ENCODE measurements at regions not wholly inside any gene's neighbourhood (a gene's known extent, or its start where the extent isn't known, plus 50 kb on each side); places are given as distances from the start of the nearest gene placed in this dataset.
"Not testable (repeated sequence)": the region's sequence is repeated elsewhere in the genome, so short reads cannot be mapped to it uniquely, and the experiment has no call there.

- Histone ChIP-seq H3F3A (ENCODE audit: insufficient read depth, low read length) (no peaks in the 10 kb centered on the region; the same call in 1 of the 2 replicates), H3K9me2 (replicated peaks; ENCODE audit: insufficient read depth, low read length) (no peaks in the 10 kb centered on the region), H3K4me2 (ENCODE audit: low read depth, low read length) (no peak overlapping the region), H4K20me1 (ENCODE audit: insufficient read depth, low read length) (no peaks in the 10 kb centered on the region), H3K27me3 (replicated peaks; ENCODE audit: insufficient read depth, low read length) (no peaks in the 10 kb centered on the region), H3K4me3 (ENCODE audit: low read length) (no peak overlapping the region), H3K4me1 (ENCODE audit: low read length) (peaks cover 10% of the 10 kb centered on the region), H3K79me2 (ENCODE audit: low read length) (no peaks in the 10 kb centered on the region), H3K27ac (ENCODE audit: low read length) (no peak overlapping the region), H3K36me3 (replicated peaks; ENCODE audit: insufficient read depth, low read length) (no peaks in the 10 kb centered on the region), H2AFZ (ENCODE audit: low read length) (no peak overlapping the region), H3K9ac (ENCODE audit: low read length) (no peak overlapping the region), H3K9me3 (replicated peaks; ENCODE audit: insufficient read depth, low read length) (no peaks in the 10 kb centered on the region)
- TF ChIP-seq EZH2phosphoT487 (IDR thresholded peaks at IDR 0.05; ENCODE audit: low read length) (no peak), EZH2 (optimal IDR thresholded peaks at IDR 0.05; ENCODE audit: low read depth, low read length) (no peak), CTCF (IDR thresholded peaks at IDR 0.05; ENCODE audit: low read length) (no peak)
- DNase-seq, result no peak
Observed at GRCh38 chrX:106479920-106480319, 131.9 kb upstream of the RADX start.

- H3K9me2 ChIP-seq (replicated peaks; ENCODE audit: insufficient read depth, low read length), result no peaks in the 10 kb centered on the region
- H3K9ac ChIP-seq (ENCODE audit: low read length), result no peak overlapping the region
- H3K36me3 ChIP-seq (replicated peaks; ENCODE audit: insufficient read depth, low read length), result no peaks in the 10 kb centered on the region
- H3K79me2 ChIP-seq (ENCODE audit: low read length), result no peaks in the 10 kb centered on the region
- H3K27ac ChIP-seq (ENCODE audit: low read length), result no peak overlapping the region
- H3K27me3 ChIP-seq (replicated peaks; ENCODE audit: insufficient read depth, low read length), result no peaks in the 10 kb centered on the region
- DNase-seq, result peak; percentile 59
- no peaks in the 10 kb centered on the region for H4K20me1 ChIP-seq (ENCODE audit: insufficient read depth, low read length)
- H2AFZ ChIP-seq (ENCODE audit: low read length), result no peak overlapping the region
- TF ChIP-seq EZH2phosphoT487 (IDR thresholded peaks at IDR 0.05; ENCODE audit: low read length) (no peak), EZH2 (optimal IDR thresholded peaks at IDR 0.05; ENCODE audit: low read depth, low read length) (no peak), CTCF (IDR thresholded peaks at IDR 0.05; ENCODE audit: low read length) (peak; percentile 78)
- H3F3A ChIP-seq (ENCODE audit: insufficient read depth, low read length), result no peaks in the 10 kb centered on the region; the same call in 1 of the 2 replicates
- no peak overlapping the region for H3K4me3 ChIP-seq (ENCODE audit: low read length)
- no peak overlapping the region for H3K4me2 ChIP-seq (ENCODE audit: low read depth, low read length)
- peaks cover 15% of the 10 kb centered on the region for H3K4me1 ChIP-seq (ENCODE audit: low read length)
- H3K9me3 ChIP-seq (replicated peaks; ENCODE audit: insufficient read depth, low read length), result no peaks in the 10 kb centered on the region
Observed at GRCh38 chrX:106481341-106481740, 130.4 kb upstream of the RADX start.

- peak overlapping the region; percentile 25; the same call in 1 of the 2 replicates for H3K27ac ChIP-seq (ENCODE audit: low read length)
Observed at GRCh38 chrX:106484233-106484632, 127.5 kb upstream of the RADX start.

GRCh38 chrX:106493210-106493816, 118.5 kb upstream of the RADX start:
- H3K79me2 ChIP-seq (ENCODE audit: low read length); H3K9me3 ChIP-seq (replicated peaks; ENCODE audit: insufficient read depth, low read length); H2AFZ ChIP-seq (ENCODE audit: low read length); H3K36me3 ChIP-seq (replicated peaks; ENCODE audit: insufficient read depth, low read length); H3K27me3 ChIP-seq (replicated peaks; ENCODE audit: insufficient read depth, low read length); H3K9me2 ChIP-seq (replicated peaks; ENCODE audit: insufficient read depth, low read length); H3K4me3 ChIP-seq (ENCODE audit: low read length); H3K4me2 ChIP-seq (ENCODE audit: low read depth, low read length); H3F3A ChIP-seq (ENCODE audit: insufficient read depth, low read length); H4K20me1 ChIP-seq (ENCODE audit: insufficient read depth, low read length); H3K4me1 ChIP-seq (ENCODE audit: low read length); H3K9ac ChIP-seq (ENCODE audit: low read length); H3K27ac ChIP-seq (ENCODE audit: low read length): not testable (repeated sequence)
- peak; percentile 34 for DNase-seq

More at GRCh38 chrX:106484233-106484632, 127.5 kb upstream of the RADX start:
- Histone ChIP-seq H3K9ac (ENCODE audit: low read length) (peak overlapping the region; percentile 21; the same call in 1 of the 2 replicates), H3K4me1 (ENCODE audit: low read length) (peaks cover 15% of the 10 kb centered on the region), H3K36me3 (replicated peaks; ENCODE audit: insufficient read depth, low read length) (no peaks in the 10 kb centered on the region), H3K9me2 (replicated peaks; ENCODE audit: insufficient read depth, low read length) (no peaks in the 10 kb centered on the region), H3F3A (ENCODE audit: insufficient read depth, low read length) (no peaks in the 10 kb centered on the region; the same call in 1 of the 2 replicates), H3K79me2 (ENCODE audit: low read length) (no peaks in the 10 kb centered on the region), H3K27me3 (replicated peaks; ENCODE audit: insufficient read depth, low read length) (no peaks in the 10 kb centered on the region), H3K4me2 (ENCODE audit: low read depth, low read length) (peak overlapping the region; percentile 45), H4K20me1 (ENCODE audit: insufficient read depth, low read length) (no peaks in the 10 kb centered on the region), H3K9me3 (replicated peaks; ENCODE audit: insufficient read depth, low read length) (no peaks in the 10 kb centered on the region), H3K4me3 (ENCODE audit: low read length) (peak overlapping the region; percentile 38), H2AFZ (ENCODE audit: low read length) (peak overlapping the region; percentile 32)
- no peak for TF ChIP-seq CTCF (IDR thresholded peaks at IDR 0.05; ENCODE audit: low read length)
- TF ChIP-seq EZH2phosphoT487 (IDR thresholded peaks at IDR 0.05; ENCODE audit: low read length), result no peak
- TF ChIP-seq EZH2 (optimal IDR thresholded peaks at IDR 0.05; ENCODE audit: low read depth, low read length), result no peak
- DNase-seq, result peak; percentile 76

Measured in MM.1S (cell line).